T-helper 1 cell treated with Interleukin-12 subunit alpha and Interleukin-12 subunit beta and Interleukin-4 antibody, amounts not matched to agents 30 μg/mL and 1 μg/mL, for 36 hours (primary cell): ENCODE measurements at regions not wholly inside any gene's neighbourhood (a gene's known extent, or its start where the extent isn't known, plus 50 kb on each side); places are given as distances from the start of the nearest gene placed in this dataset.
"Not testable (repeated sequence)": the region's sequence is repeated elsewhere in the genome, so short reads cannot be mapped to it uniquely, and the experiment has no call there.

Experiments used
- H3K27ac Mint-ChIP-seq: one replicate; pipeline ENCODE4 v1.8.0; 2021; ENCODE audit warnings: mild to moderate bottlenecking, mixed read lengths
- H3K27me3 Mint-ChIP-seq: one replicate; pipeline ENCODE4 v1.8.0; 2021; ENCODE audit warnings: low read depth, mixed read lengths
- H3K36me3 Mint-ChIP-seq: one replicate; pipeline ENCODE4 v1.8.0; 2021; ENCODE audit warnings: low read depth, mixed read lengths
- H3K4me1 Mint-ChIP-seq: one replicate; pipeline ENCODE4 v1.8.0; 2021; ENCODE audit warnings: low read depth, mixed read lengths
- H3K4me3 Mint-ChIP-seq: one replicate; pipeline ENCODE4 v1.8.0; 2021; ENCODE audit warnings: mild to moderate bottlenecking, moderate library complexity, mixed read lengths
- H3K9me3 Mint-ChIP-seq: one replicate; pipeline ENCODE4 v1.8.0; 2021; ENCODE audit warnings: mixed read lengths

GRCh38 chr4:159766241-159766640, 663.4 kb downstream of the RAPGEF2 start:
- Mint-ChIP-seq H3K27me3 (no peaks in the 10 kb centered on the region), H3K9me3 (no peaks in the 10 kb centered on the region), H3K36me3 (no peaks in the 10 kb centered on the region), H3K27ac (no peak overlapping the region), H3K4me3 (no peak overlapping the region), H3K4me1 (no peaks in the 10 kb centered on the region)

DNA sequence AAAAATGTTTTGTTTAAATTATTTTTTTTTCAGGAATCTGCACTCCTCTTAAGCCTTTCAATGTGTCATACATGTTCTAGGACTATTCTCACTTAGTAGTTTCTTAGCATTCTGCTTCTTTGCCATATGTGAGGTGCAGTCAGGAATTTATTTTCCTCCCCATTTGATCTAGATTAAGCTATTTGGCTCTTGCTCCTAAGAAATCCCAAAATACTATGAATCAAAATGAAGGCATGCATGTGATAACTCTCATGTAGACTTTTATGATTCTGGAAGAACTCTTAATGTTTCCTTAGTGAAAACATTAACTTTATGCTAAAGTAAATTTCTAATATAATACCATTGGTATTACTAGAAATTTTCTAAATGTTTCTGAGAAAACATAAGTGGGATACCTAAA, 664.5 kb downstream of the RAPGEF2 start:
- H3K27ac Mint-ChIP-seq: no peak overlapping the region
- no peaks in the 10 kb centered on the region for H3K36me3 Mint-ChIP-seq
- no peak overlapping the region for H3K4me3 Mint-ChIP-seq
- H3K4me1 Mint-ChIP-seq: no peaks in the 10 kb centered on the region
- no peaks in the 10 kb centered on the region for H3K27me3 Mint-ChIP-seq
- no peaks in the 10 kb centered on the region for H3K9me3 Mint-ChIP-seq

DNA sequence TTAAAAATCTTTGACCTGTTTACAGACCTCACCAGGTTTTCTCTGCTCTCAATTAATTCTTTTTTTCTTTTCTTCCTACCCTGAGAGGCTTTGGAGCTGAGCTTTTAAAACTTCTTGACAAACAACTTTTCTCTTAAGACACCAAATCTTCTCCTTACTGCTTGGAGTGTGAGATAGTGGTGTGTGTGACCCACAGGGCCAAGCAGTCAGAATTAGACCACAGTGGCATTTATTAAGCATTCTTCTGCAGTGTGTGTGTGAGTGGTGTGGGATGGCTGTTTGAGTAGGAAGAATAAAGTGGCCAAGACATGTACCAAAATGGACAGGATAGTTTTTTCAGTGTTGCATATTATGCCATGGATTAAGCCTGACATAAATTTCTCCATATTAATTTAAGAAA, 665.1 kb downstream of the RAPGEF2 start:
- Mint-ChIP-seq H3K4me3 (no peak overlapping the region), H3K36me3 (no peaks in the 10 kb centered on the region), H3K27ac (no peak overlapping the region), H3K4me1 (no peaks in the 10 kb centered on the region), H3K9me3 (no peaks in the 10 kb centered on the region), H3K27me3 (no peaks in the 10 kb centered on the region)

DNA sequence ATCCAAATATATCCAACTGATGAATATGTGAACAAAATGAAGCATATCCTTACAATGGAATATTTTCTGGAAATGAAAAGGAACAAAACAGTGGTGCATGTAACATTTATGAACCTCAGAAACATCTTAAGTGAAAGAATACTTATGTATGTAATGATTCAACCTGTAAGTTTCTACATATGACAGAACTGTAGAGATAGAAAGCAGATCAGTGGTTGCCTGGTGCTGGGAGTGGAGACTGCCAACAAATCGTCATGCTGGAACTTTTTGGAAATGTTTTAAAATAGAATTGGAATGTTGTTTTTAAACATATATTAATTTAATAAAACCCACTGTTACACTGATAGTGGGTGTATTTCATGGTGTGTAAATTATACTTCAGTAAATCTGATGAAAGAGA, 667.5 kb downstream of the RAPGEF2 start:
- Mint-ChIP-seq H3K27ac (no peak overlapping the region), H3K36me3 (no peaks in the 10 kb centered on the region), H3K4me3 (no peak overlapping the region), H3K4me1 (no peaks in the 10 kb centered on the region), H3K9me3 (no peaks in the 10 kb centered on the region), H3K27me3 (no peaks in the 10 kb centered on the region)

- Mint-ChIP-seq H3K27ac (no peak overlapping the region), H3K4me3 (no peak overlapping the region), H3K36me3 (no peaks in the 10 kb centered on the region), H3K4me1 (no peaks in the 10 kb centered on the region), H3K27me3 (no peaks in the 10 kb centered on the region), H3K9me3 (no peaks in the 10 kb centered on the region)
Observed at GRCh38 chr4:159770969-159771368, 668.1 kb downstream of the RAPGEF2 start.

GRCh38 chr4:159776961-159777360, 674.1 kb downstream of the RAPGEF2 start:
- Mint-ChIP-seq H3K27me3 (no peaks in the 10 kb centered on the region), H3K27ac (no peak overlapping the region), H3K4me3 (no peak overlapping the region), H3K4me1 (no peaks in the 10 kb centered on the region), H3K9me3 (no peaks in the 10 kb centered on the region), H3K36me3 (no peaks in the 10 kb centered on the region)

- no peaks in the 10 kb centered on the region for H3K36me3 Mint-ChIP-seq
Observed at GRCh38 chr4:159777689-159778088, 674.8 kb downstream of the RAPGEF2 start.

GRCh38 chr4:159778298-159778697, 675.4 kb downstream of the RAPGEF2 start:
- no peaks in the 10 kb centered on the region for H3K36me3 Mint-ChIP-seq
- H3K27me3 Mint-ChIP-seq: no peaks in the 10 kb centered on the region
- H3K27ac Mint-ChIP-seq: no peak overlapping the region
- no peaks in the 10 kb centered on the region for H3K4me1 Mint-ChIP-seq
- H3K9me3 Mint-ChIP-seq: no peaks in the 10 kb centered on the region
- H3K4me3 Mint-ChIP-seq: no peak overlapping the region

More at GRCh38 chr4:159777689-159778088, 674.8 kb downstream of the RAPGEF2 start:
- Mint-ChIP-seq H3K27ac (no peak overlapping the region), H3K4me1 (no peaks in the 10 kb centered on the region), H3K4me3 (no peak overlapping the region), H3K27me3 (no peaks in the 10 kb centered on the region), H3K9me3 (no peaks in the 10 kb centered on the region)

GRCh38 chr4:159779716-159780115, 676.8 kb downstream of the RAPGEF2 start:
- Mint-ChIP-seq H3K4me3 (no peak overlapping the region), H3K27ac (no peak overlapping the region)

GRCh38 chr4:159780196-159780922, 677.5 kb downstream of the RAPGEF2 start:
- Mint-ChIP-seq H3K36me3 (no peaks in the 10 kb centered on the region), H3K27me3 (no peaks in the 10 kb centered on the region), H3K4me1 (no peaks in the 10 kb centered on the region), H3K4me3 (no peak overlapping the region), H3K9me3 (no peaks in the 10 kb centered on the region), H3K27ac (no peak overlapping the region)

More at GRCh38 chr4:159779716-159780115, 676.8 kb downstream of the RAPGEF2 start:
- Mint-ChIP-seq H3K9me3 (no peaks in the 10 kb centered on the region), H3K36me3 (no peaks in the 10 kb centered on the region), H3K4me1 (no peaks in the 10 kb centered on the region), H3K27me3 (no peaks in the 10 kb centered on the region)

GRCh38 chr4:159787901-159788300, 685.0 kb downstream of the RAPGEF2 start:
- no peaks in the 10 kb centered on the region for H3K9me3 Mint-ChIP-seq
- no peaks in the 10 kb centered on the region for H3K36me3 Mint-ChIP-seq
- H3K27me3 Mint-ChIP-seq: no peaks in the 10 kb centered on the region
- H3K4me1 Mint-ChIP-seq: no peaks in the 10 kb centered on the region
- H3K4me3 Mint-ChIP-seq: no peak overlapping the region
- H3K27ac Mint-ChIP-seq: no peak overlapping the region

DNA sequence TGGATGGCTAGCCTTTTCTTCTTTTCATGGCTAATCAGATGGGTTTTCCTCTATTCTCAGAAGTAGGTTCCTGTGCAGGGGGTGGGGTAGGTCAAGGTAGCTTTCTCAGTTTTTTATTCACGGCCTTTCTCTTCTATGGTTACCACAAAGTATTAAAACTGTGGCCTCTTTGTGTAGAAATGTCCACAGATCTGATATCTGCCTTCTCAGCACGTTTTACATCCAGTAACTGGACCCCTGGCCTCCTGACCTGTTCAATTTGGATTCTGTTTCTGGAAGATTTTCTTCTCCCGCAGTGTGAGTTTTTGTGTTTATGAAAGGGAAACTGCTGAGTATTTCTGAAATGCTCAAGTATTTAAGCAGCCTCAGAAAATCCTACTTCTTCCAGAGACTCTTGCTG, 688.5 kb downstream of the RAPGEF2 start:
- no peaks in the 10 kb centered on the region for H3K27me3 Mint-ChIP-seq
- no peaks in the 10 kb centered on the region for H3K9me3 Mint-ChIP-seq
- no peaks in the 10 kb centered on the region for H3K36me3 Mint-ChIP-seq
- H3K27ac Mint-ChIP-seq: no peak overlapping the region
- H3K4me3 Mint-ChIP-seq: no peak overlapping the region
- no peaks in the 10 kb centered on the region for H3K4me1 Mint-ChIP-seq

- not testable (repeated sequence) for H3K4me1 Mint-ChIP-seq, H3K9me3 Mint-ChIP-seq, H3K27me3 Mint-ChIP-seq, H3K4me3 Mint-ChIP-seq, H3K36me3 Mint-ChIP-seq, H3K27ac Mint-ChIP-seq
Observed at GRCh38 chr4:159804592-159804991, 701.7 kb downstream of the RAPGEF2 start.

DNA sequence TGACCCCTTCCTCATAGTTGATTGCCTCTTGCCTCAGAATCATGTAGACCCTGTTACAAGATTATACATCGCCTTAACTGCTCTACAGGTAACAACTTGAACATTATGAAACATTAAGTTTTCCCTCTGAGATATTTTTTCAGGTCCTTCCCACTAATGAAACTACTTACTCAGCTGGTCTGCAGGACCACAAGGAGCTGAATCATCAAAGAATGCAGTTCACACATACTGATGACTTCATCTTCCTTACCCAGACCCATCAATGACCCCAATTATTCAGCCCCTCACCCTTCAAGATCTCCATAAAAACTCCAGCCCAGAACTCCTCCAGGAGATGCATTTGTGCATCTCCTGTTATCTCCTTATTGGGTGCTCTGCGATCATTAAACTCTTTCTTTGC, 720.9 kb downstream of the RAPGEF2 start:
- Mint-ChIP-seq H3K27me3 (no peaks in the 10 kb centered on the region), H3K27ac (no peak overlapping the region), H3K9me3 (peaks cover 12% of the 10 kb centered on the region), H3K4me3 (no peak overlapping the region), H3K4me1 (no peaks in the 10 kb centered on the region), H3K36me3 (no peaks in the 10 kb centered on the region)

DNA sequence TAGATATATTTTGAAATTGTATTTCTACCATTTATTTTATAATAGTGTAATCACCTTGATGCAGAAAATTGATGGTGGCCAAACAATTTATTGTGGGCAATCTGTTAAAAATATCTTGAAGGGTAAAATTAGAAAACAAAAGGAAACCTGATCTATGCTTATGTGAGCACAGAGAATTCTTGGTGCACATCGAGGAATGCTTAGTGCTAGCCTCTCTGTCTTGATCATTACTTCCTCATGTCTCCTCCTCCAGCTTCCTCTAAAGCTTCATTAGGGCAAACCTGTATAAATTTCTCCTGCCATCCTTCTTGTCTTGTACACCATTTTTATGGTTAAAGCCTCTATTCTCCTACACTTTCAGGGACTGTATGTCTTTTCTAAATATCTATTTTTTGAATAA, 725.8 kb downstream of the RAPGEF2 start:
- Mint-ChIP-seq H3K4me3 (no peak overlapping the region), H3K9me3 (peaks cover 12% of the 10 kb centered on the region), H3K36me3 (no peaks in the 10 kb centered on the region)

DNA sequence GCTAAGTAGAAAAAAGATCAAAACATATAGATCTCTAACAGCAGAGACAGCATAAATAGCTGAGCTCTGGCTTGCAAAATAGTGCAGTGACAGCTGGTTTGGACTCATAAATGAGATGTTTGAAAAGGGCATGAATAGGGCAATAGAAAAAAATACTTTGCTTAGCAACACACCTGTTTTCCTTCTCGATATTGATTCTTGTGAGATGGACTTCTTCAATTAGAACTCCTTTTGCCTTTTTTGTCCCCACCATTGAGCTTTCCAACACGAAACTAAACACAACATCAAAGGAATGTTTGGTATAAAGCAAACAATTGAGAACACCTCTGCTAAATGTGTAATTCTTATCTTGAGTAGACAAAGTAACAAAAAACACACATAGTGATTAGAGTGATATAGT, 726.3 kb downstream of the RAPGEF2 start:
- no peaks in the 10 kb centered on the region for H3K4me1 Mint-ChIP-seq
- H3K36me3 Mint-ChIP-seq: no peaks in the 10 kb centered on the region
- peaks cover 12% of the 10 kb centered on the region for H3K9me3 Mint-ChIP-seq
- no peak overlapping the region for H3K4me3 Mint-ChIP-seq
- no peak overlapping the region for H3K27ac Mint-ChIP-seq
- H3K27me3 Mint-ChIP-seq: no peaks in the 10 kb centered on the region

More for the DNA sequence above, 725.8 kb downstream of the RAPGEF2 start:
- no peak overlapping the region for H3K27ac Mint-ChIP-seq
- H3K4me1 Mint-ChIP-seq: no peaks in the 10 kb centered on the region
- H3K27me3 Mint-ChIP-seq: no peaks in the 10 kb centered on the region
